Neural cell (in vitro differentiated cells): ENCODE measurements at regions not wholly inside any gene's neighbourhood (a gene's known extent, or its start where the extent isn't known, plus 50 kb on each side); places are given as distances from the start of the nearest gene placed in this dataset.

ENCODE experiments used
- H2AFZ ChIP-seq: fragments of 200-600, 300-800 bp; sonication (generic), shearing (Covaris generic); 2 replicates; pipeline ENCODE4 v1.6.0; 2014; ENCODE audit warnings: low read depth, mild to moderate bottlenecking, antibody characterized with exemption, low read length, moderate library complexity
- H3F3A ChIP-seq: fragments of 200-600 bp; shearing (Covaris generic); 2 replicates; pipeline ENCODE4 v1.6.1; 2016; ENCODE audit warnings: mild to moderate bottlenecking, moderate library complexity, mixed read lengths, antibody characterized with exemption, low read length; ENCODE audit not compliant: insufficient read depth, poor library complexity, severe bottlenecking
- H3K27ac ChIP-seq: fragments of 200-600, 300-800 bp; sonication (generic), shearing (Covaris generic); 2 replicates; pipeline ENCODE4 v1.5.1; 2014; ENCODE audit warnings: mild to moderate bottlenecking, low read length, moderate library complexity
- H3K27me3 ChIP-seq: fragments of 300-800, 200-600 bp; sonication (generic), shearing (Covaris generic); 2 replicates; pipeline ENCODE4 v1.6.0; 2014; ENCODE audit warnings: mild to moderate bottlenecking, low read depth, low read length, moderate library complexity; ENCODE audit not compliant: insufficient read depth
- H3K36me3 ChIP-seq: fragments of 300-800, 200-600 bp; sonication (generic), shearing (Covaris generic); 2 replicates; pipeline ENCODE4 v1.5.1; 2014; ENCODE audit warnings: mild to moderate bottlenecking, antibody characterized with exemption, low read length, moderate library complexity; ENCODE audit not compliant: insufficient read depth
- H3K4me2 ChIP-seq: fragments of 300-800, 200-600 bp; sonication (generic), shearing (Covaris generic); 2 replicates; pipeline ENCODE4 v1.6.0; 2014; ENCODE audit warnings: mild to moderate bottlenecking, low read length
- H3K4me3 ChIP-seq: fragments of 300-800, 200-600 bp; sonication (generic), shearing (Covaris generic); 2 replicates; pipeline ENCODE4 v1.5.1; 2014; ENCODE audit warnings: mild to moderate bottlenecking, low read length, moderate library complexity
- H3K79me2 ChIP-seq: fragments of 200-600 bp; shearing (Covaris generic); replicated peaks from 2 replicates; pipeline ENCODE4 v1.6.0; 2014; ENCODE audit warnings: mild to moderate bottlenecking, low read length, moderate library complexity; ENCODE audit not compliant: insufficient read depth
- H3K9ac ChIP-seq: fragments of 300-800, 200-600 bp; sonication (generic), shearing (Covaris generic); 2 replicates; pipeline ENCODE4 v1.6.1; 2016; ENCODE audit warnings: mild to moderate bottlenecking, low read length, mixed read lengths
- H3K9me2 ChIP-seq: fragments of 200-600 bp; shearing (Covaris generic); 2 replicates; pipeline ENCODE4 v1.6.1; 2016; ENCODE audit warnings: mild to moderate bottlenecking, low read length, mixed read lengths; ENCODE audit not compliant: insufficient read depth
- H3K9me3 ChIP-seq: fragments of 200-600, 300-800 bp; sonication (generic), shearing (Covaris generic); 2 replicates; pipeline ENCODE4 v1.6.1; 2016; ENCODE audit warnings: mild to moderate bottlenecking, mixed run types, low read length, moderate library complexity, mixed read lengths
- H4K20me1 ChIP-seq: fragments of 200-600 bp; shearing (Covaris generic); 2 replicates; pipeline ENCODE4 v1.6.1; 2016; ENCODE audit warnings: mild to moderate bottlenecking, mixed run types; ENCODE audit not compliant: insufficient read depth
- CTCF ChIP-seq: fragments of 450-650 bp; IDR thresholded peaks from 2 replicates; pipeline ENCODE4 v1.5.1; 2014; ENCODE audit warnings: antibody characterized with exemption, mild to moderate bottlenecking, moderate library complexity; ENCODE audit not compliant: poor library complexity, severe bottlenecking
- EP300 ChIP-seq: fragments of 450-650 bp; conservative IDR thresholded peaks from 2 replicates; pipeline ENCODE4 v1.6.1; 2014; ENCODE audit warnings: antibody characterized with exemption, mild to moderate bottlenecking, moderate library complexity; ENCODE audit not compliant: poor library complexity, severe bottlenecking
- EZH2 ChIP-seq: fragments of 200-600, 300-800 bp; shearing (Covaris generic), sonication (generic); IDR thresholded peaks from 2 replicates; pipeline ENCODE4 v1.6.1; 2014; ENCODE audit warnings: antibody characterized with exemption, low read length, borderline replicate concordance, mild to moderate bottlenecking; ENCODE audit not compliant: insufficient read depth, poor library complexity, severe bottlenecking
- MXI1 ChIP-seq: fragments of 450-650 bp; conservative IDR thresholded peaks from 2 replicates; pipeline ENCODE4 v1.6.1; 2014; ENCODE audit warnings: antibody characterized with exemption, mild to moderate bottlenecking; ENCODE audit not compliant: poor library complexity, severe bottlenecking
- POLR2AphosphoS5 ChIP-seq: IDR thresholded peaks from 2 replicates; pipeline ENCODE4 v1.6.1; 2012
- RAD21 ChIP-seq: fragments of 450-650 bp; conservative IDR thresholded peaks from 2 replicates; pipeline ENCODE4 v1.6.1; 2014; ENCODE audit warnings: antibody characterized with exemption, mild to moderate bottlenecking, moderate library complexity
- SMC3 ChIP-seq: fragments of 450-650 bp; conservative IDR thresholded peaks from 2 replicates; pipeline ENCODE4 v1.6.1; 2014; ENCODE audit warnings: antibody characterized with exemption, mild to moderate bottlenecking, moderate library complexity; ENCODE audit not compliant: poor library complexity
- TAF1 ChIP-seq: IDR thresholded peaks from 2 replicates; pipeline ENCODE4 v1.6.1; 2012; ENCODE audit warnings: low read depth
- TF ChIP-seq, protein P1 (sequence below): IDR thresholded peaks from 2 replicates; pipeline ENCODE4 v1.6.1; 2012; ENCODE audit warnings: borderline replicate concordance

- Histone ChIP-seq H3K9ac (no peak overlapping the region), H3K9me2 (no peaks in the 10 kb centered on the region), H3K36me3 (no peaks in the 10 kb centered on the region), H4K20me1 (no peaks in the 10 kb centered on the region), H3K79me2 (no peaks in the 10 kb centered on the region), H3F3A (no peaks in the 10 kb centered on the region), H2AFZ (no peak overlapping the region), H3K9me3 (no peaks in the 10 kb centered on the region), H3K27ac (no peak overlapping the region), H3K4me3 (no peak overlapping the region), H3K27me3 (no peaks in the 10 kb centered on the region), H3K4me2 (no peak overlapping the region)
- TF ChIP-seq MXI1 = no peak
- TF ChIP-seq EP300 = no peak
- TF ChIP-seq RAD21 = no peak
- TF ChIP-seq SMC3 = no peak
- no peak for TF ChIP-seq TAF1
- TF ChIP-seq, protein P1, sequence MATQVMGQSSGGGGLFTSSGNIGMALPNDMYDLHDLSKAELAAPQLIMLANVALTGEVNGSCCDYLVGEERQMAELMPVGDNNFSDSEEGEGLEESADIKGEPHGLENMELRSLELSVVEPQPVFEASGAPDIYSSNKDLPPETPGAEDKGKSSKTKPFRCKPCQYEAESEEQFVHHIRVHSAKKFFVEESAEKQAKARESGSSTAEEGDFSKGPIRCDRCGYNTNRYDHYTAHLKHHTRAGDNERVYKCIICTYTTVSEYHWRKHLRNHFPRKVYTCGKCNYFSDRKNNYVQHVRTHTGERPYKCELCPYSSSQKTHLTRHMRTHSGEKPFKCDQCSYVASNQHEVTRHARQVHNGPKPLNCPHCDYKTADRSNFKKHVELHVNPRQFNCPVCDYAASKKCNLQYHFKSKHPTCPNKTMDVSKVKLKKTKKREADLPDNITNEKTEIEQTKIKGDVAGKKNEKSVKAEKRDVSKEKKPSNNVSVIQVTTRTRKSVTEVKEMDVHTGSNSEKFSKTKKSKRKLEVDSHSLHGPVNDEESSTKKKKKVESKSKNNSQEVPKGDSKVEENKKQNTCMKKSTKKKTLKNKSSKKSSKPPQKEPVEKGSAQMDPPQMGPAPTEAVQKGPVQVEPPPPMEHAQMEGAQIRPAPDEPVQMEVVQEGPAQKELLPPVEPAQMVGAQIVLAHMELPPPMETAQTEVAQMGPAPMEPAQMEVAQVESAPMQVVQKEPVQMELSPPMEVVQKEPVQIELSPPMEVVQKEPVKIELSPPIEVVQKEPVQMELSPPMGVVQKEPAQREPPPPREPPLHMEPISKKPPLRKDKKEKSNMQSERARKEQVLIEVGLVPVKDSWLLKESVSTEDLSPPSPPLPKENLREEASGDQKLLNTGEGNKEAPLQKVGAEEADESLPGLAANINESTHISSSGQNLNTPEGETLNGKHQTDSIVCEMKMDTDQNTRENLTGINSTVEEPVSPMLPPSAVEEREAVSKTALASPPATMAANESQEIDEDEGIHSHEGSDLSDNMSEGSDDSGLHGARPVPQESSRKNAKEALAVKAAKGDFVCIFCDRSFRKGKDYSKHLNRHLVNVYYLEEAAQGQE = no peak
- no peak for TF ChIP-seq POLR2AphosphoS5
- TF ChIP-seq CTCF = no peak
- no peak for TF ChIP-seq EZH2
These were observed 93.0 kb upstream of the ZFHX3 start for GRCh38 chr16:73140929-73141328.

DNA sequence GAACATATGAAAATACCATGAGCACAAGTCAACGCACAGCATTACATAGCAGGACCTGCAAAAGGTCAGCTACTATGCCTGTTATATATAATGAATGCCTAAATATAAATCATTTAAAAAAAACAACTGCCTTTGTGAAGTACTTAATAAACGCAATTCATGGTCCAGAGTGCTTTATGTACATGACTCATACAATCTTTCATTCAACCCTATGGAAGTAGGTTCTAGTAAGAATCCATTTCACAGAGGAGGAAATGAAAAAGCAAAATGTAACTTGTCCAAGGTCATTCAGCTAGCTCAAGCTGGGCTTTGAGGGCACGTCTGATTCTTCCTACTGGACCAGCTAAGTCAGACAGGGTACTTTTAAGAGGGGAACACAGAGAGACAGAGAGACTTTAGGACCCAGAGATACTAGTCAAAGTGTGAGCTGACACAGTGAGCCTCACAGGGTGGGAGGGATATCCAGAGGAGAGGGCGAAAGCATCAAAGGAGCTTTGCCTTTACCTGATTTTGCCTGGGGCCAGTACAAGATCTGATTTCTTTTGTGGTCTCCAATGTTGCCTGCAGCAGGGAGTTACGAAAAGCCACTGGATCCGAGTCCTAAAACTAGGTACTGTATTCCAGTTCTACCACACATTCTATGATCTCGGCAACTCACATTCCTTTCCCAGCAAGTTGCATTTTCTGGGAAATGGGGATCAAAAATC, 83.4 kb upstream of the ZFHX3 start:
- H3K4me2 ChIP-seq = no peak overlapping the region
- TF ChIP-seq MXI1 (no peak), RAD21 (no peak), TAF1 (no peak), POLR2AphosphoS5 (no peak), SMC3 (no peak), EP300 (no peak), EZH2 (no peak), CTCF (no peak)
- TF ChIP-seq, protein P1 = no peak
- H3K79me2 ChIP-seq = no peaks in the 10 kb centered on the region
- no peaks in the 10 kb centered on the region for H3K9me3 ChIP-seq
- no peak overlapping the region for H3K9ac ChIP-seq
- H3F3A ChIP-seq = no peaks in the 10 kb centered on the region
- H3K4me3 ChIP-seq = no peak overlapping the region
- no peaks in the 10 kb centered on the region for H3K36me3 ChIP-seq
- no peak overlapping the region for H3K27ac ChIP-seq
- H3K27me3 ChIP-seq = no peaks in the 10 kb centered on the region
- H2AFZ ChIP-seq = no peak overlapping the region
- H3K9me2 ChIP-seq = no peaks in the 10 kb centered on the region
- no peaks in the 10 kb centered on the region for H4K20me1 ChIP-seq
